H1 (cell line): ENCODE measurements at regions not wholly inside any gene's neighbourhood (a gene's known extent, or its start where the extent isn't known, plus 50 kb on each side); places are given as distances from the start of the nearest gene placed in this dataset.

Experiments
- CTCF ChIA-PET: fragments of 300-600 bp; sonication (Branson Sonifier 250); formaldehyde crosslinking; loops from one replicate; lab custom pipeline; 2021; ENCODE audit not compliant: partially characterized antibody; lab: Charles Lee
- POLR2A ChIA-PET: fragments of 300-600 bp; sonication (Branson Sonifier 250); formaldehyde crosslinking; loops from one replicate; lab custom pipeline; 2021; ENCODE audit warnings: inconsistent platforms; ENCODE audit not compliant: partially characterized antibody; lab: Charles Lee
- DNase-seq, 2 experiments: peaks; one replicate each; pipeline versions ENCODE4 v3.0.0 to v3.0.0-alpha.2; 2010 to 2022; ENCODE audit warnings: low spot score in 2 of 2, low read depth in 1 of 2, mixed read lengths in 1 of 2
- FAIRE-seq: peaks from 2 replicates; lab custom pipeline; 2011; peaks lifted over from hg19 to GRCh38; lab: Jason Lieb, UNC
- H2AFZ ChIP-seq: 2 replicates; pipeline ENCODE4 v1.8.1; 2012; ENCODE audit warnings: low read length, inconsistent platforms
- H2AK5ac ChIP-seq: 2 replicates; pipeline ENCODE4 v1.6.1; 2013; ENCODE audit warnings: low read depth, low read length
- H2BK120ac ChIP-seq: replicated peaks from 2 replicates; pipeline ENCODE3; 2013; ENCODE audit warnings: low read depth, low read length, inconsistent platforms
- H2BK12ac ChIP-seq: 2 replicates; pipeline ENCODE4 v1.6.1; 2013; ENCODE audit warnings: low read depth, low read length
- H2BK15ac ChIP-seq: 2 replicates; pipeline ENCODE4 v1.6.1; 2013; ENCODE audit warnings: low read length
- H2BK20ac ChIP-seq: 2 replicates; pipeline ENCODE4 v1.6.1; 2013; ENCODE audit warnings: low read length
- H2BK5ac ChIP-seq: 2 replicates; pipeline ENCODE4 v1.6.1; 2013; ENCODE audit warnings: low read depth, low read length
- H3K14ac ChIP-seq: 2 replicates; pipeline ENCODE4 v1.6.1; 2013; ENCODE audit warnings: inconsistent platforms; ENCODE audit not compliant: insufficient read length
- H3K18ac ChIP-seq: 2 replicates; pipeline ENCODE4 v1.6.1; 2013; ENCODE audit warnings: low read length; ENCODE audit errors: extremely low read depth
- H3K23ac ChIP-seq: 2 replicates; pipeline ENCODE4 v1.6.1; 2013; ENCODE audit warnings: inconsistent platforms; ENCODE audit not compliant: insufficient read length
- H3K23me2 ChIP-seq: 2 replicates; pipeline ENCODE4 v1.6.1; 2013; ENCODE audit warnings: low read depth, low read length
- H3K27ac ChIP-seq: 2 replicates; pipeline ENCODE4 v1.6.1; 2011; ENCODE audit warnings: low read depth, low read length, inconsistent platforms
- H3K27me3 ChIP-seq, 4 experiments: replicated peaks in 1 of 4; 1 replicate in 1 of 4; 2 replicates in 3 of 4; pipeline versions ENCODE4 v1.6.1 to v1.8.1; 2011 to 2013; ENCODE audit warnings: low read length in 3 of 4, mild to moderate bottlenecking in 3 of 4, inconsistent platforms in 2 of 4, mixed read lengths in 2 of 4, moderate library complexity in 1 of 4; ENCODE audit not compliant: control insufficient read depth in 3 of 4, insufficient read depth in 3 of 4; ENCODE audit errors: extremely low read depth in 1 of 4
- H3K36me3 ChIP-seq, 4 experiments: 2 replicates each; pipeline versions ENCODE4 v1.6.1 to v1.8.1; 2011 to 2013; ENCODE audit warnings: mild to moderate bottlenecking in 4 of 4, low read length in 3 of 4, moderate library complexity in 2 of 4, control low read depth in 1 of 4, inconsistent platforms in 1 of 4; ENCODE audit not compliant: insufficient read depth in 4 of 4, control insufficient read depth in 2 of 4
- H3K4ac ChIP-seq: replicated peaks from 2 replicates; pipeline ENCODE3; 2013; ENCODE audit warnings: low read length, low read depth, mixed read lengths, inconsistent platforms; ENCODE audit not compliant: insufficient read length
- H3K4me1 ChIP-seq, 4 experiments: replicated peaks in 1 of 4; 1 replicate in 1 of 4; 2 replicates in 3 of 4; pipeline versions ENCODE4 v1.6.1 to v1.8.1; 2011 to 2013; ENCODE audit warnings: low read length in 3 of 4, inconsistent platforms in 2 of 4, mixed read lengths in 1 of 4; ENCODE audit not compliant: insufficient read depth in 4 of 4, control insufficient read depth in 3 of 4
- H3K4me2 ChIP-seq, 2 experiments: 2 replicates each; pipeline versions ENCODE4 v1.6.1 to v1.8.1; 2011 to 2013; ENCODE audit warnings: low read depth in 2 of 2, low read length in 2 of 2, control low read depth in 1 of 2, inconsistent platforms in 1 of 2, mild to moderate bottlenecking in 1 of 2; ENCODE audit not compliant: insufficient read depth in 1 of 2
- H3K4me3 ChIP-seq, 4 experiments: fragments of 200-600, 300-600 bp in 1 of 4; sonication (generic), shearing (Covaris generic), sonication (Bioruptor Twin) in 1 of 4; 2 replicates each; pipeline versions ENCODE4 v1.5.1 to v1.8.1; 2011 to 2016; ENCODE audit warnings: low read length in 4 of 4, low read depth in 3 of 4, control low read depth in 2 of 4, inconsistent platforms in 2 of 4, mild to moderate bottlenecking in 2 of 4, mixed read lengths in 1 of 4, moderate library complexity in 1 of 4; ENCODE audit not compliant: insufficient read depth in 2 of 4; ENCODE audit errors: extremely low read depth in 1 of 4
- H3K56ac ChIP-seq: replicated peaks from 2 replicates; pipeline ENCODE3; 2013; ENCODE audit warnings: low read depth, mild to moderate bottlenecking, mixed read lengths, low read length, inconsistent platforms; ENCODE audit not compliant: insufficient read length
- H3K79me1 ChIP-seq: 2 replicates; pipeline ENCODE4 v1.6.1; 2013; ENCODE audit warnings: low read depth, low read length, control low read depth
- H3K79me2 ChIP-seq, 2 experiments: 2 replicates each; pipeline versions ENCODE4 v1.6.1 to v1.8.1; 2012 to 2013; ENCODE audit warnings: low read length in 2 of 2, mild to moderate bottlenecking in 2 of 2, inconsistent platforms in 1 of 2; ENCODE audit not compliant: insufficient read depth in 2 of 2, control insufficient read depth in 1 of 2
- H3K9ac ChIP-seq, 4 experiments: replicated peaks in 1 of 4; 1 replicate in 1 of 4; 2 replicates in 3 of 4; pipeline versions ENCODE4 v1.6.1 to v1.8.1; 2011 to 2013; ENCODE audit warnings: low read depth in 3 of 4, low read length in 3 of 4, control low read depth in 2 of 4, mild to moderate bottlenecking in 2 of 4, moderate library complexity in 2 of 4, inconsistent platforms in 1 of 4; ENCODE audit errors: extremely low read depth in 1 of 4
- H3K9me3 ChIP-seq, 2 experiments: 2 replicates each; pipeline versions ENCODE4 v1.6.1 to v1.8.1; 2012 to 2013; ENCODE audit warnings: mild to moderate bottlenecking in 2 of 2, moderate library complexity in 2 of 2, control low read depth in 1 of 2, inconsistent platforms in 1 of 2, low read depth in 1 of 2, low read length in 1 of 2, mixed read lengths in 1 of 2; ENCODE audit not compliant: insufficient read depth in 2 of 2
- H4K20me1 ChIP-seq, 2 experiments: replicated peaks in 1 of 2; 2 replicates each; pipeline versions ENCODE3 to v1.8.1; 2011 to 2013; ENCODE audit warnings: inconsistent platforms in 2 of 2, low read length in 2 of 2, mild to moderate bottlenecking in 1 of 2; ENCODE audit not compliant: insufficient read depth in 2 of 2, control insufficient read depth in 1 of 2
- H4K5ac ChIP-seq: 2 replicates; pipeline ENCODE4 v1.6.1; 2013; ENCODE audit warnings: low read length, low read depth, mixed read lengths, inconsistent platforms; ENCODE audit not compliant: insufficient read length
- H4K8ac ChIP-seq: 2 replicates; pipeline ENCODE4 v1.8.0; 2013; ENCODE audit warnings: mild to moderate bottlenecking, moderate library complexity, low read length, inconsistent platforms; ENCODE audit not compliant: insufficient read depth; ENCODE audit errors: extremely low read depth
- H4K91ac ChIP-seq: replicated peaks from 2 replicates; pipeline ENCODE3; 2013; ENCODE audit warnings: low read length, mixed read lengths, inconsistent platforms; ENCODE audit not compliant: insufficient read length
- BACH1 ChIP-seq: IDR thresholded peaks from 2 replicates; pipeline ENCODE4 v1.6.1; 2012; ENCODE audit warnings: low read length, improper control_type of control experiment
- EP300 ChIP-seq, 2 experiments: IDR thresholded peaks; 1 replicate in 1 of 2; 2 replicates in 1 of 2; pipeline ENCODE4 v1.6.1; 2011 to 2012; ENCODE audit warnings: low read depth in 2 of 2, low read length in 2 of 2, mild to moderate bottlenecking in 2 of 2, borderline replicate concordance in 1 of 2, inconsistent platforms in 1 of 2, moderate library complexity in 1 of 2
- FOSL1 ChIP-seq: IDR thresholded peaks from 2 replicates; pipeline ENCODE4 v1.6.1; 2011; ENCODE audit warnings: mild to moderate bottlenecking, low read depth, low read length, moderate library complexity; ENCODE audit not compliant: insufficient read depth
- JUN ChIP-seq: IDR thresholded peaks from 2 replicates; pipeline ENCODE4 v1.6.1; 2011; ENCODE audit warnings: low read depth, mild to moderate bottlenecking, improper control_type of control experiment, low read length
- PHF8 ChIP-seq: fragments of 200-600 bp; sonication (generic); conservative IDR thresholded peaks from 2 replicates; pipeline ENCODE4 v1.7.1; 2012; ENCODE audit warnings: low read depth, mild to moderate bottlenecking, inconsistent platforms, low read length, moderate library complexity
- RFX5 ChIP-seq: IDR thresholded peaks from 2 replicates; pipeline ENCODE4 v1.6.1; 2011; ENCODE audit warnings: low read depth, low read length, improper control_type of control experiment, borderline replicate concordance
- RNF2 ChIP-seq: fragments of 200-900, 300-1000 bp; sonication (generic); IDR thresholded peaks from 2 replicates; pipeline ENCODE4 v1.7.1; 2016; ENCODE audit warnings: borderline replicate concordance, low read depth, mild to moderate bottlenecking, antibody characterized with exemption, low read length; ENCODE audit not compliant: poor library complexity, severe bottlenecking; ENCODE audit errors: missing control alignments
- SRF ChIP-seq: IDR thresholded peaks from 2 replicates; pipeline ENCODE4 v1.6.1; 2011; ENCODE audit warnings: mild to moderate bottlenecking, low read depth, low read length, moderate library complexity
- SUZ12 ChIP-seq: fragments of 200-600 bp; sonication (generic); IDR thresholded peaks from 2 replicates; pipeline ENCODE4 v1.6.1; 2012; ENCODE audit warnings: mild to moderate bottlenecking, inconsistent platforms, low read length, moderate library complexity, mixed read lengths
- TBP ChIP-seq: IDR thresholded peaks from 2 replicates; pipeline ENCODE4 v1.6.1; 2011; ENCODE audit warnings: low read depth, low read length, improper control_type of control experiment
- WGBS, 2 experiments: shearing (Covaris generic) in 1 of 2; methylation state at CpG; one replicate each; pipeline versions ENCODE4 v1.1.6 to v1.1.7; 2013 to 2015; ENCODE audit warnings: low lambda C conversion rate in 2 of 2, mixed read lengths in 2 of 2, inconsistent platforms in 1 of 2, low coverage in 1 of 2, missing lambda C conversion rate in 1 of 2; ENCODE audit not compliant: insufficient replicate concordance in 2 of 2, insufficient coverage in 1 of 2, insufficient read length in 1 of 2; ENCODE audit errors: extremely low coverage in 1 of 2, missing lambda C conversion rate in 1 of 2; 5-methylcytosine and 5-hydroxymethylcytosine counted together
- TF ChIP-seq, protein P1 (sequence below), 3 experiments: IDR thresholded peaks; 1 replicate in 2 of 3; 2 replicates in 1 of 3; pipeline versions ENCODE4 v1.5.1 to v1.6.1; 2011; ENCODE audit warnings: low read length in 3 of 3, mild to moderate bottlenecking in 3 of 3, inconsistent platforms in 2 of 3, low read depth in 1 of 3, moderate library complexity in 1 of 3; ENCODE audit not compliant: insufficient read depth in 1 of 3; ENCODE audit errors: control extremely low read depth in 1 of 3

DNA sequence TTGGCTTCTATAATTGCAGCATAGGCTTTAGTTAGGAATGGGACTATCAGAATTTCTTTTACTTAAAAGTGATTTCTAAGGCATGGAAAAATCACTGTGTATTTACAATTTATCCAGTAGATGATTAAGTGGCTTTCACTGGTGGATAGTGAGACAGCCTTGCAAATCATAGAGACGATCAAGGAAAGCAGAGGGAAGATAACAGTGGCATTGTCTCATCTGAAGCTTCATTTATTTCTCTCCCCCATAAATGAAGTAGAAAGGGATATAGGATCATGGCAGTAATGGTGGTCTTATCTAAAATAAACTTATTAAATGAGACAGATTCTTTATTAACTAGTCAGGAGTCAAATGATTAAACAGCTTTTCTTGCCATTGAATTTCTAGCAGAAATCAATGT lies 224.2 kb upstream of the ANO5 start:
- Histone ChIP-seq H2BK5ac (no peak overlapping the region), H3K9ac (no peak overlapping the region), H4K8ac (no peak overlapping the region), H3K14ac (no peak overlapping the region), H3K27me3 (no peaks in the 10 kb centered on the region), H3K9me3 (no peaks in the 10 kb centered on the region), H3K4me2 (no peak overlapping the region), H2BK15ac (no peak overlapping the region), H3K79me1 (no peaks in the 10 kb centered on the region), H3K79me2 (no peaks in the 10 kb centered on the region), H4K5ac (no peak overlapping the region), H2BK20ac (no peak overlapping the region), H4K20me1 (no peaks in the 10 kb centered on the region), H3K4ac (no peak overlapping the region), H3K23me2 (no peaks in the 10 kb centered on the region), H4K91ac (no peak overlapping the region), H3K56ac (no peak overlapping the region), H3K4me3 (no peak overlapping the region), H3K27ac (no peak overlapping the region), H3K18ac (no peak overlapping the region), H3K23ac (no peak overlapping the region), H3K36me3 (no peaks in the 10 kb centered on the region), H2BK12ac (no peak overlapping the region), H3K4me1 (no peaks in the 10 kb centered on the region), H2AFZ (no peak overlapping the region), H2BK120ac (no peak overlapping the region), H2AK5ac (no peak overlapping the region)
- ChIA-PET CTCF (interaction anchor here (1.3 to 1.6 kb wide), 2 partner anchors 11 to 20 kb away, joined by 3 to 4 read pairs; no protein-coding TSS in a partner anchor), POLR2A (no interaction called here)
- FAIRE-seq (no peak), DNase-seq (no peak)
- 88% methylated on average over 1 of the region's 1 CpG; no CpG with 5 or more reads in 1 of the 2 experiments for WGBS, 2 experiments
- TF ChIP-seq RFX5, result no peak
- no peak for TF ChIP-seq PHF8
- TF ChIP-seq EP300 (IDR thresholded peaks at IDR 0.05; ENCODE audit: borderline replicate concordance in 1 of 2, low read depth in 2 of 2, low read length in 2 of 2), result no peak
- no peak for TF ChIP-seq SRF
- TF ChIP-seq RNF2, result no peak
- no peak for TF ChIP-seq SUZ12
- no peak for TF ChIP-seq JUN
- no peak for TF ChIP-seq FOSL1
- no peak for TF ChIP-seq TBP
- TF ChIP-seq BACH1, result no peak
- TF ChIP-seq, protein P1, sequence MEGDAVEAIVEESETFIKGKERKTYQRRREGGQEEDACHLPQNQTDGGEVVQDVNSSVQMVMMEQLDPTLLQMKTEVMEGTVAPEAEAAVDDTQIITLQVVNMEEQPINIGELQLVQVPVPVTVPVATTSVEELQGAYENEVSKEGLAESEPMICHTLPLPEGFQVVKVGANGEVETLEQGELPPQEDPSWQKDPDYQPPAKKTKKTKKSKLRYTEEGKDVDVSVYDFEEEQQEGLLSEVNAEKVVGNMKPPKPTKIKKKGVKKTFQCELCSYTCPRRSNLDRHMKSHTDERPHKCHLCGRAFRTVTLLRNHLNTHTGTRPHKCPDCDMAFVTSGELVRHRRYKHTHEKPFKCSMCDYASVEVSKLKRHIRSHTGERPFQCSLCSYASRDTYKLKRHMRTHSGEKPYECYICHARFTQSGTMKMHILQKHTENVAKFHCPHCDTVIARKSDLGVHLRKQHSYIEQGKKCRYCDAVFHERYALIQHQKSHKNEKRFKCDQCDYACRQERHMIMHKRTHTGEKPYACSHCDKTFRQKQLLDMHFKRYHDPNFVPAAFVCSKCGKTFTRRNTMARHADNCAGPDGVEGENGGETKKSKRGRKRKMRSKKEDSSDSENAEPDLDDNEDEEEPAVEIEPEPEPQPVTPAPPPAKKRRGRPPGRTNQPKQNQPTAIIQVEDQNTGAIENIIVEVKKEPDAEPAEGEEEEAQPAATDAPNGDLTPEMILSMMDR (IDR thresholded peaks at IDR 0.05; ENCODE audit: control extremely low read depth in 1 of 3, insufficient read depth in 1 of 3, low read depth in 1 of 3, low read length in 3 of 3), result no peak
